Lung (tissue), 11 donors: ENCODE measurements at regions not wholly inside any gene's neighbourhood (a gene's known extent, or its start where the extent isn't known, plus 50 kb on each side); places are given as distances from the start of the nearest gene placed in this dataset.
"Not testable (repeated sequence)": the region's sequence is repeated elsewhere in the genome, so short reads cannot be mapped to it uniquely, and the experiment has no call there.

ENCODE experiments used
- ATAC-seq: fragments of 200-7000 bp; cut with Tn5 transposase; one replicate; pipeline ENCODE4 v1.9.1; 2020; ENCODE audit warnings: moderate number of reproducible peaks; ENCODE audit not compliant: insufficient read depth, low FRiP score
- DNase-seq, 3 donors: peaks; one replicate each; pipeline ENCODE4 v3.0.0-alpha.2; 2013 to 2017
- H3K27ac ChIP-seq, 2 donors: one replicate each; pipeline ENCODE4 v1.5.1; 2013; ENCODE audit warnings: mild to moderate bottlenecking in 2 of 2, moderate library complexity in 2 of 2, control low read depth in 1 of 2, inconsistent platforms in 1 of 2, low read depth in 1 of 2, low read length in 1 of 2
- H3K27me3 ChIP-seq, 3 donors: one replicate each; pipeline ENCODE4 v1.5.1; 2013; ENCODE audit warnings: low read length in 2 of 3; ENCODE audit not compliant: control insufficient read depth in 3 of 3, insufficient read depth in 3 of 3
- H3K36me3 ChIP-seq, 4 donors: one replicate each; pipeline ENCODE4 v1.5.1; 2013; ENCODE audit warnings: low read length in 4 of 4, mild to moderate bottlenecking in 1 of 4, moderate library complexity in 1 of 4; ENCODE audit not compliant: control insufficient read depth in 4 of 4, insufficient read depth in 4 of 4
- H3K4me1 ChIP-seq, 5 donors: one replicate each; pipeline ENCODE4 v1.5.1; 2013; ENCODE audit warnings: low read length in 5 of 5, mild to moderate bottlenecking in 2 of 5, moderate library complexity in 1 of 5; ENCODE audit not compliant: control insufficient read depth in 5 of 5, insufficient read depth in 5 of 5
- H3K4me3 ChIP-seq: one replicate; pipeline ENCODE4 v1.5.1; 2013; ENCODE audit warnings: mild to moderate bottlenecking, control low read depth, moderate library complexity
- H3K9ac ChIP-seq, 2 donors: one replicate each; pipeline ENCODE4 v1.5.1; 2013; ENCODE audit warnings: low read length in 2 of 2, control low read depth in 1 of 2; ENCODE audit not compliant: insufficient read depth in 1 of 2
- H3K9me3 ChIP-seq, 4 donors: one replicate each; pipeline ENCODE4 v1.5.1; 2013; ENCODE audit warnings: low read length in 3 of 4, mild to moderate bottlenecking in 1 of 4, moderate library complexity in 1 of 4; ENCODE audit not compliant: control insufficient read depth in 4 of 4, insufficient read depth in 3 of 4
- CTCF ChIP-seq: IDR thresholded peaks from 2 replicates; pipeline ENCODE4 v1.5.1; 2012; ENCODE audit warnings: mild to moderate bottlenecking; ENCODE audit errors: control extremely low read depth, extremely low read depth
- WGBS, 2 donors: extraction: QIAGEN DNeasy Blood & Tissue Kit; methylation state at CpG; one replicate each; pipeline ENCODE4 v1.1.7; 2013; 5-methylcytosine and 5-hydroxymethylcytosine counted together
- donor health status: control.
- donor health status: control.
- donor health status: Bipolar disorder and iron deficiency.
- donor health status: healthy.
- donor health status: DM: yes; HTN: yes; CAD: no.

GRCh38 chr6:164345327-164345726 lies 930.8 kb downstream of the QKI start:
- peaks cover 0 to 3% (median 0%) of the 10 kb centered on the region in 5 donors for H3K4me1 ChIP-seq

GRCh38 chr6:164344801-164345291 lies 930.3 kb downstream of the QKI start:
- no peak for ATAC-seq
- no peaks in the 10 kb centered on the region for H3K36me3 ChIP-seq
- no peaks in the 10 kb centered on the region for H3K27me3 ChIP-seq
- H3K9ac ChIP-seq, result no peak overlapping the region
- DNase-seq, result no peak
- H3K4me1 ChIP-seq, result peaks cover 0 to 3% (median 0%) of the 10 kb centered on the region in 5 donors
- 58 to 64% methylated on average over 7 of the region's 7 CpGs for WGBS, 2 donors
- no peaks in the 10 kb centered on the region for H3K9me3 ChIP-seq
- no peak for TF ChIP-seq CTCF
- no peak overlapping the region for H3K4me3 ChIP-seq
- H3K27ac ChIP-seq, result no peak overlapping the region

More at GRCh38 chr6:164345327-164345726, 930.8 kb downstream of the QKI start:
- Histone ChIP-seq H3K4me3 (no peak overlapping the region), H3K9me3 (no peaks in the 10 kb centered on the region), H3K9ac (no peak overlapping the region), H3K36me3 (no peaks in the 10 kb centered on the region), H3K27me3 (no peaks in the 10 kb centered on the region), H3K27ac (no peak overlapping the region)
- WGBS, 2 donors, result 77 to 78% methylated on average over 3 of the region's 3 CpGs
- no peak for DNase-seq
- no peak for TF ChIP-seq CTCF
- ATAC-seq, result no peak

- not testable (repeated sequence) for H3K4me3 ChIP-seq, H3K4me1 ChIP-seq, DNase-seq, ATAC-seq, H3K9me3 ChIP-seq, H3K36me3 ChIP-seq, H3K9ac ChIP-seq, H3K27ac ChIP-seq, H3K27me3 ChIP-seq
- WGBS, 2 donors, result 79% methylated on average over 4 of the region's 4 CpGs
Measured at GRCh38 chr6:164339442-164339841, 924.9 kb downstream of the QKI start.

- H3K9ac ChIP-seq, result no peak overlapping the region
- WGBS, 2 donors, result 85 to 92% methylated on average over 4 of the region's 4 CpGs
- no peak for TF ChIP-seq CTCF
- H3K4me1 ChIP-seq, result no peaks in the 10 kb centered on the region
- no peaks in the 10 kb centered on the region for H3K36me3 ChIP-seq
- H3K27ac ChIP-seq, result no peak overlapping the region
- H3K27me3 ChIP-seq, result no peaks in the 10 kb centered on the region
- H3K4me3 ChIP-seq, result no peak overlapping the region
- ATAC-seq (no peak), DNase-seq (no peak)
- H3K9me3 ChIP-seq, result no peaks in the 10 kb centered on the region
Measured at GRCh38 chr6:164337925-164338397, 923.4 kb downstream of the QKI start.
